OCI-LY3 (cell line): ENCODE measurements at regions not wholly inside any gene's neighbourhood (a gene's known extent, or its start where the extent isn't known, plus 50 kb on each side); places are given as distances from the start of the nearest gene placed in this dataset.

Experiments used
- EZH2phosphoT487 ChIP-seq: fragments of 200-600 bp; shearing (Covaris generic); IDR thresholded peaks from 2 replicates; pipeline ENCODE4 v1.6.1; 2018; ENCODE audit warnings: antibody characterized with exemption, mixed run types, low read depth
- TF ChIP-seq, protein P1 (sequence below): fragments of 200-600, 300-600 bp; sonication (generic); IDR thresholded peaks from 2 replicates; pipeline ENCODE4 v1.5.1; 2014; ENCODE audit warnings: antibody characterized with exemption, low read length, low read depth

DNA sequence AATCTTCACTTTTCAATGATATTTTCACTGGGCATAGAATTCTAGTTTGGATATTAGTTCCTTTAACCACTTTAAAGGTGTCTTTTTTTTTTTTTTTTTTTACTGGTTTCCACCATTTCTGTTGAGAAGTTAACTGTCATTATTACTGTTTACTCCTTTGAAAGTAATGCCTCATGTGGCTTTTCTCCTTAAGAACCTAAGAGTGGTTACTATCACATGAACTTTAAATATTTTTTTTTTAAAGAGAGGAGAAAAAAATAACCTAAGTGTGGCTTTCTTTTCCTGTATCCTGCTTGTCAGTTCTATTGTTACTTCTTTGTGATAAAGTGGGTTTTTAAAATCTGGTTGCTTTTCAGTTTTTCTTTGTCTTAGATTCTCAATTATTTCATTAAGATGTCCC, 229.5 kb downstream of the CDH26 start:
- no peak for TF ChIP-seq EZH2phosphoT487
- TF ChIP-seq, protein P1, sequence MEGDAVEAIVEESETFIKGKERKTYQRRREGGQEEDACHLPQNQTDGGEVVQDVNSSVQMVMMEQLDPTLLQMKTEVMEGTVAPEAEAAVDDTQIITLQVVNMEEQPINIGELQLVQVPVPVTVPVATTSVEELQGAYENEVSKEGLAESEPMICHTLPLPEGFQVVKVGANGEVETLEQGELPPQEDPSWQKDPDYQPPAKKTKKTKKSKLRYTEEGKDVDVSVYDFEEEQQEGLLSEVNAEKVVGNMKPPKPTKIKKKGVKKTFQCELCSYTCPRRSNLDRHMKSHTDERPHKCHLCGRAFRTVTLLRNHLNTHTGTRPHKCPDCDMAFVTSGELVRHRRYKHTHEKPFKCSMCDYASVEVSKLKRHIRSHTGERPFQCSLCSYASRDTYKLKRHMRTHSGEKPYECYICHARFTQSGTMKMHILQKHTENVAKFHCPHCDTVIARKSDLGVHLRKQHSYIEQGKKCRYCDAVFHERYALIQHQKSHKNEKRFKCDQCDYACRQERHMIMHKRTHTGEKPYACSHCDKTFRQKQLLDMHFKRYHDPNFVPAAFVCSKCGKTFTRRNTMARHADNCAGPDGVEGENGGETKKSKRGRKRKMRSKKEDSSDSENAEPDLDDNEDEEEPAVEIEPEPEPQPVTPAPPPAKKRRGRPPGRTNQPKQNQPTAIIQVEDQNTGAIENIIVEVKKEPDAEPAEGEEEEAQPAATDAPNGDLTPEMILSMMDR = no peak
